ENCODE measurements at regions not wholly inside any gene's neighbourhood (a gene's known extent, or its start where the extent isn't known, plus 50 kb on each side); places are given as distances from the start of the nearest gene placed in this dataset.

DNA sequence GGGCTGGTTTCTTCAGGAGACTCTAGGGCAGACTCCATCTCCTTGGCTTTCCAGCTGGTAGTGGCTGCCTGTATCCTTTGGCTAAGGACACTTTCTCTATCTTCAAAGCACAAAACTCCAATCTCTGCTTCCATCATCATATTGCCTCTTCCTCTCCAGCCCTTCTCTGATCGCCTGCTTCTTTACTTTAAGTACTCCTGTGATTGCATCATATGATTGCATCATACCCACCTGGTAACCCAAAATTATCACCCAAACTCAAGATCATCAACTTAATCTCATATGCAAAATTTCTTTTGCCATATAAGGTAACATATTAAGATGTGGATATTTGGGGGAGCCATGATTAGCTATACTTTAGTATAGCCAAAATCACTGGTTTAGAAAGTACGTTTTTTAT, 1092.6 kb upstream of the CDH6 start:
- DNase-seq (ENCODE audit: low read depth): no peak
- H3K4me3 ChIP-seq (ENCODE audit: control insufficient read depth, low read depth, low read length): no peak overlapping the region
- TF ChIP-seq, protein P1, sequence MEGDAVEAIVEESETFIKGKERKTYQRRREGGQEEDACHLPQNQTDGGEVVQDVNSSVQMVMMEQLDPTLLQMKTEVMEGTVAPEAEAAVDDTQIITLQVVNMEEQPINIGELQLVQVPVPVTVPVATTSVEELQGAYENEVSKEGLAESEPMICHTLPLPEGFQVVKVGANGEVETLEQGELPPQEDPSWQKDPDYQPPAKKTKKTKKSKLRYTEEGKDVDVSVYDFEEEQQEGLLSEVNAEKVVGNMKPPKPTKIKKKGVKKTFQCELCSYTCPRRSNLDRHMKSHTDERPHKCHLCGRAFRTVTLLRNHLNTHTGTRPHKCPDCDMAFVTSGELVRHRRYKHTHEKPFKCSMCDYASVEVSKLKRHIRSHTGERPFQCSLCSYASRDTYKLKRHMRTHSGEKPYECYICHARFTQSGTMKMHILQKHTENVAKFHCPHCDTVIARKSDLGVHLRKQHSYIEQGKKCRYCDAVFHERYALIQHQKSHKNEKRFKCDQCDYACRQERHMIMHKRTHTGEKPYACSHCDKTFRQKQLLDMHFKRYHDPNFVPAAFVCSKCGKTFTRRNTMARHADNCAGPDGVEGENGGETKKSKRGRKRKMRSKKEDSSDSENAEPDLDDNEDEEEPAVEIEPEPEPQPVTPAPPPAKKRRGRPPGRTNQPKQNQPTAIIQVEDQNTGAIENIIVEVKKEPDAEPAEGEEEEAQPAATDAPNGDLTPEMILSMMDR (IDR thresholded peaks at IDR 0.05; ENCODE audit: control insufficient read depth, insufficient read depth, low read depth, low read length, missing control alignments): no peak

- H3K4me3 ChIP-seq (ENCODE audit: control insufficient read depth, low read depth, low read length): no peak overlapping the region
- TF ChIP-seq, protein P1 (IDR thresholded peaks at IDR 0.05; ENCODE audit: control insufficient read depth, insufficient read depth, low read depth, low read length, missing control alignments): no peak
- no peak for DNase-seq (ENCODE audit: low read depth)
Observed at GRCh38 chr5:30100148-30100713, 1093.3 kb upstream of the CDH6 start.

- TF ChIP-seq, protein P1 (IDR thresholded peaks at IDR 0.05; ENCODE audit: control insufficient read depth, insufficient read depth, low read depth, low read length, missing control alignments): no peak
- no peak overlapping the region for H3K4me3 ChIP-seq (ENCODE audit: control insufficient read depth, low read depth, low read length)
- DNase-seq (ENCODE audit: low read depth): no peak
Observed at GRCh38 chr5:30099634-30100033, 1093.9 kb upstream of the CDH6 start.

DNA sequence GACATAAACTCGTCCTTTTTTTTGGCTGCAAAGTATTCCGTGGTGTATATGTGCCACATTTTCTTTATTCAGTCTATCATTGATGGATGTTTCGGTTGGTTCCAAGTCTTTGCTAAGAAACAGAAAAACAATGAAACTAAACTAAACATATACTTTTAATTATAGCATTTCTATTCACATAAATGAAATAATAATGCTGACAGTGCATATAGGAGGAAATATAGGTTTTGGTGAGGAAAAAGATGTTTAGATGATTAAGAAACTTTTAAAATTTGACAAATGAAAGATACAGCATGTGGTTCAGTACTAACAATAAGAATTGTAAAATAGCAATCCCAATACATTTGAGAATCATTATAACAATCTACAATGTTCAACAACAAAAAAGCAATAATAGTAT, 1094.5 kb upstream of the CDH6 start:
- TF ChIP-seq, protein P1 (IDR thresholded peaks at IDR 0.05; ENCODE audit: control insufficient read depth, insufficient read depth, low read depth, low read length, missing control alignments): no peak
- DNase-seq (ENCODE audit: low read depth): no peak
- no peak overlapping the region for H3K4me3 ChIP-seq (ENCODE audit: control insufficient read depth, low read depth, low read length)

DNA sequence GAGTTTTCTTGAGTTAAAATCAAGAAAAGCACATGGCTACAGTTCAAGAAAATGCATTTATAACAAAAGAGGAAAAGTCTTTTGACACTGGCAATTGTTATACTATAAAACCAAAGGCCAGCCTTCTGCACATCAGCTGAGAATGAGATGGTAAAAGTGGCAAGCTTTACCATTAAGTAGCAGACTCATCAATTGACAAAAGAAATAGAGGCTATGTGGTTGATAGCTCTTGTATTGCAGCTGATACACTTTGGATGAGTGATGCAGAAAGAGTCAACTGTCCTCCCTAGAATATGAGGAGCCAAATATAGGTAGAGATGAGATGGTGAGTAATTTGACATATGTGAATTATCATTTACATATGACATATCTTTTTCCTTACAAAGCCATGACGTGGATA, 1100.9 kb upstream of the CDH6 start:
- DNase-seq (ENCODE audit: low read depth): no peak
- H3K4me3 ChIP-seq (ENCODE audit: control insufficient read depth, low read depth, low read length): no peak overlapping the region
- TF ChIP-seq, protein P1 (IDR thresholded peaks at IDR 0.05; ENCODE audit: control insufficient read depth, insufficient read depth, low read depth, low read length, missing control alignments): no peak

- no peak overlapping the region for H3K4me3 ChIP-seq (ENCODE audit: control insufficient read depth, low read depth, low read length)
- DNase-seq (ENCODE audit: low read depth): no peak
- TF ChIP-seq, protein P1 (IDR thresholded peaks at IDR 0.05; ENCODE audit: control insufficient read depth, insufficient read depth, low read depth, low read length, missing control alignments): no peak
Observed at GRCh38 chr5:30069441-30070263, 1123.8 kb upstream of the CDH6 start.

Measured in AG09309 (cell line).